Stimulated activated naive CD8-positive, alpha-beta T cell treated with anti-CD3 and anti-CD28 coated beads, Interleukin-15, Interleukin-2, amounts not matched to agents 100 ng/mL and 50 ng/mL, for 24 hours (primary cell): ENCODE measurements at regions not wholly inside any gene's neighbourhood (a gene's known extent, or its start where the extent isn't known, plus 50 kb on each side); places are given as distances from the start of the nearest gene placed in this dataset.

Experiments used
- H3K27ac Mint-ChIP-seq: one replicate; pipeline ENCODE4 v1.8.0; 2021; ENCODE audit warnings: mild to moderate bottlenecking, mixed read lengths
- H3K27me3 Mint-ChIP-seq: one replicate; pipeline ENCODE4 v1.8.0; 2021; ENCODE audit warnings: mixed read lengths
- H3K36me3 Mint-ChIP-seq: one replicate; pipeline ENCODE4 v1.8.0; 2021; ENCODE audit warnings: low read depth, mixed read lengths
- H3K4me1 Mint-ChIP-seq: one replicate; pipeline ENCODE4 v1.8.0; 2021; ENCODE audit warnings: low read depth, mixed read lengths
- H3K4me3 Mint-ChIP-seq: one replicate; pipeline ENCODE4 v1.8.0; 2021; ENCODE audit warnings: mild to moderate bottlenecking, mixed read lengths
- H3K9me3 Mint-ChIP-seq: one replicate; pipeline ENCODE4 v1.8.0; 2021; ENCODE audit warnings: mixed read lengths

GRCh38 chr2:155722290-155722689, 610.2 kb downstream of the NR4A2 start:
- no peak overlapping the region for H3K27ac Mint-ChIP-seq
- no peaks in the 10 kb centered on the region for H3K27me3 Mint-ChIP-seq
- no peaks in the 10 kb centered on the region for H3K36me3 Mint-ChIP-seq
- H3K4me3 Mint-ChIP-seq = no peak overlapping the region
- no peaks in the 10 kb centered on the region for H3K9me3 Mint-ChIP-seq
- no peaks in the 10 kb centered on the region for H3K4me1 Mint-ChIP-seq

GRCh38 chr2:155715705-155716104, 616.8 kb downstream of the NR4A2 start:
- no peaks in the 10 kb centered on the region for H3K4me1 Mint-ChIP-seq
- H3K27me3 Mint-ChIP-seq = no peaks in the 10 kb centered on the region
- H3K27ac Mint-ChIP-seq = no peak overlapping the region
- no peak overlapping the region for H3K4me3 Mint-ChIP-seq
- no peaks in the 10 kb centered on the region for H3K9me3 Mint-ChIP-seq
- H3K36me3 Mint-ChIP-seq = no peaks in the 10 kb centered on the region

- H3K4me3 Mint-ChIP-seq = no peak overlapping the region
- no peaks in the 10 kb centered on the region for H3K4me1 Mint-ChIP-seq
- no peaks in the 10 kb centered on the region for H3K27me3 Mint-ChIP-seq
- no peaks in the 10 kb centered on the region for H3K9me3 Mint-ChIP-seq
- no peak overlapping the region for H3K27ac Mint-ChIP-seq
- H3K36me3 Mint-ChIP-seq = no peaks in the 10 kb centered on the region
These were observed 617.5 kb downstream of the NR4A2 start for GRCh38 chr2:155714983-155715382.

GRCh38 chr2:155708071-155708470, 624.5 kb downstream of the NR4A2 start:
- H3K36me3 Mint-ChIP-seq = no peaks in the 10 kb centered on the region
- no peaks in the 10 kb centered on the region for H3K4me1 Mint-ChIP-seq
- H3K27ac Mint-ChIP-seq = no peak overlapping the region
- H3K4me3 Mint-ChIP-seq = no peak overlapping the region
- H3K27me3 Mint-ChIP-seq = no peaks in the 10 kb centered on the region
- H3K9me3 Mint-ChIP-seq = no peaks in the 10 kb centered on the region

- Mint-ChIP-seq H3K36me3 (no peaks in the 10 kb centered on the region), H3K9me3 (no peaks in the 10 kb centered on the region), H3K4me1 (no peaks in the 10 kb centered on the region), H3K27ac (no peak overlapping the region), H3K4me3 (no peak overlapping the region), H3K27me3 (no peaks in the 10 kb centered on the region)
These were observed 628.6 kb downstream of the NR4A2 start for GRCh38 chr2:155703917-155704316.

GRCh38 chr2:155703048-155703447, 629.5 kb downstream of the NR4A2 start:
- Mint-ChIP-seq H3K9me3 (no peaks in the 10 kb centered on the region), H3K27ac (no peak overlapping the region), H3K36me3 (no peaks in the 10 kb centered on the region), H3K4me1 (no peaks in the 10 kb centered on the region), H3K4me3 (no peak overlapping the region), H3K27me3 (no peaks in the 10 kb centered on the region)

GRCh38 chr2:155701721-155702120, 630.8 kb downstream of the NR4A2 start:
- no peaks in the 10 kb centered on the region for H3K4me1 Mint-ChIP-seq
- H3K9me3 Mint-ChIP-seq = peaks cover 4% of the 10 kb centered on the region
- no peaks in the 10 kb centered on the region for H3K36me3 Mint-ChIP-seq
- H3K27me3 Mint-ChIP-seq = no peaks in the 10 kb centered on the region
- no peak overlapping the region for H3K27ac Mint-ChIP-seq
- H3K4me3 Mint-ChIP-seq = no peak overlapping the region

- Mint-ChIP-seq H3K27ac (no peak overlapping the region), H3K36me3 (no peaks in the 10 kb centered on the region), H3K9me3 (peaks cover 4% of the 10 kb centered on the region), H3K4me3 (no peak overlapping the region), H3K27me3 (no peaks in the 10 kb centered on the region), H3K4me1 (no peaks in the 10 kb centered on the region)
These were observed 636.0 kb downstream of the NR4A2 start for GRCh38 chr2:155696571-155696970.

- H3K36me3 Mint-ChIP-seq = no peaks in the 10 kb centered on the region
- peaks cover 4% of the 10 kb centered on the region for H3K9me3 Mint-ChIP-seq
These were observed 637.0 kb downstream of the NR4A2 start for GRCh38 chr2:155695505-155695904.

GRCh38 chr2:155692856-155693255, 639.7 kb downstream of the NR4A2 start:
- no peaks in the 10 kb centered on the region for H3K36me3 Mint-ChIP-seq
- no peaks in the 10 kb centered on the region for H3K27me3 Mint-ChIP-seq
- H3K9me3 Mint-ChIP-seq = peaks cover 3% of the 10 kb centered on the region
- no peak overlapping the region for H3K27ac Mint-ChIP-seq
- no peaks in the 10 kb centered on the region for H3K4me1 Mint-ChIP-seq
- H3K4me3 Mint-ChIP-seq = no peak overlapping the region

More at GRCh38 chr2:155695505-155695904, 637.0 kb downstream of the NR4A2 start:
- Mint-ChIP-seq H3K27ac (no peak overlapping the region), H3K4me3 (no peak overlapping the region), H3K27me3 (no peaks in the 10 kb centered on the region), H3K4me1 (no peaks in the 10 kb centered on the region)

- Mint-ChIP-seq H3K4me1 (no peaks in the 10 kb centered on the region), H3K27me3 (no peaks in the 10 kb centered on the region), H3K9me3 (no peaks in the 10 kb centered on the region), H3K27ac (no peak overlapping the region), H3K36me3 (no peaks in the 10 kb centered on the region), H3K4me3 (no peak overlapping the region)
These were observed 640.4 kb downstream of the NR4A2 start for GRCh38 chr2:155692106-155692505.

- H3K4me1 Mint-ChIP-seq = no peaks in the 10 kb centered on the region
- H3K9me3 Mint-ChIP-seq = no peaks in the 10 kb centered on the region
- no peak overlapping the region for H3K27ac Mint-ChIP-seq
- H3K27me3 Mint-ChIP-seq = no peaks in the 10 kb centered on the region
- H3K4me3 Mint-ChIP-seq = no peak overlapping the region
- no peaks in the 10 kb centered on the region for H3K36me3 Mint-ChIP-seq
These were observed 641.7 kb downstream of the NR4A2 start for GRCh38 chr2:155690785-155691184.

- Mint-ChIP-seq H3K9me3 (no peaks in the 10 kb centered on the region), H3K4me1 (no peaks in the 10 kb centered on the region), H3K27ac (no peak overlapping the region), H3K27me3 (no peaks in the 10 kb centered on the region), H3K4me3 (no peak overlapping the region), H3K36me3 (no peaks in the 10 kb centered on the region)
These were observed 642.7 kb downstream of the NR4A2 start for GRCh38 chr2:155689791-155690190.

GRCh38 chr2:155687181-155687580, 645.3 kb downstream of the NR4A2 start:
- H3K27ac Mint-ChIP-seq = no peak overlapping the region
- H3K27me3 Mint-ChIP-seq = no peaks in the 10 kb centered on the region
- H3K36me3 Mint-ChIP-seq = no peaks in the 10 kb centered on the region
- H3K9me3 Mint-ChIP-seq = no peaks in the 10 kb centered on the region
- H3K4me1 Mint-ChIP-seq = no peaks in the 10 kb centered on the region
- H3K4me3 Mint-ChIP-seq = no peak overlapping the region

- no peaks in the 10 kb centered on the region for H3K9me3 Mint-ChIP-seq
- H3K4me3 Mint-ChIP-seq = no peak overlapping the region
- no peaks in the 10 kb centered on the region for H3K4me1 Mint-ChIP-seq
- no peaks in the 10 kb centered on the region for H3K27me3 Mint-ChIP-seq
- no peak overlapping the region for H3K27ac Mint-ChIP-seq
- no peaks in the 10 kb centered on the region for H3K36me3 Mint-ChIP-seq
These were observed 652.9 kb downstream of the NR4A2 start for GRCh38 chr2:155679647-155680046.

GRCh38 chr2:155675920-155676319, 656.6 kb downstream of the NR4A2 start:
- Mint-ChIP-seq H3K27ac (no peak overlapping the region), H3K4me3 (no peak overlapping the region), H3K27me3 (no peaks in the 10 kb centered on the region), H3K4me1 (no peaks in the 10 kb centered on the region), H3K9me3 (no peaks in the 10 kb centered on the region), H3K36me3 (no peaks in the 10 kb centered on the region)

GRCh38 chr2:155665704-155666103, 666.8 kb downstream of the NR4A2 start:
- H3K36me3 Mint-ChIP-seq = no peaks in the 10 kb centered on the region
- no peaks in the 10 kb centered on the region for H3K4me1 Mint-ChIP-seq
- H3K27me3 Mint-ChIP-seq = no peaks in the 10 kb centered on the region
- H3K4me3 Mint-ChIP-seq = no peak overlapping the region
- H3K27ac Mint-ChIP-seq = no peak overlapping the region
- no peaks in the 10 kb centered on the region for H3K9me3 Mint-ChIP-seq
